ENCODE measurements at regions not wholly inside any gene's neighbourhood (a gene's known extent, or its start where the extent isn't known, plus 50 kb on each side); places are given as distances from the start of the nearest gene placed in this dataset.

GRCh38 chr2:56464613-56465012 is 280.8 kb downstream of the CCDC85A start:
- TF ChIP-seq POLR2A (IDR thresholded peaks at IDR 0.05; ENCODE audit: low read depth, low read length) (no peak), TAF1 (IDR thresholded peaks at IDR 0.05; ENCODE audit: borderline replicate concordance, low read depth, low read length) (no peak)

Measured in GM12892 (cell line).